Right atrium auricular region (tissue), 2 donors: ENCODE measurements at regions not wholly inside any gene's neighbourhood (a gene's known extent, or its start where the extent isn't known, plus 50 kb on each side); places are given as distances from the start of the nearest gene placed in this dataset.

Source experiments
- DNase-seq: peaks from one replicate; pipeline ENCODE4 v3.0.0-alpha.2; 2019; ENCODE audit warnings: low spot score
- H3K27ac ChIP-seq, 2 donors: fragments of 200-600 bp; sonication (generic); 1 replicate in 1 of 2; 2 replicates in 1 of 2; pipeline ENCODE4 v1.5.1; 2016 to 2019
- H3K27me3 ChIP-seq, 2 donors: fragments of 200-600 bp; sonication (generic); one replicate each; pipeline versions ENCODE4 v1.5.1 to v1.6.0; 2017 to 2019
- H3K36me3 ChIP-seq: fragments of 200-600 bp; sonication (generic); one replicate; pipeline ENCODE4 v1.5.1; 2016
- H3K4me1 ChIP-seq, 2 donors: fragments of 200-600 bp; sonication (generic); one replicate each; pipeline versions ENCODE4 v1.5.1 to v1.6.0; 2017 to 2019
- H3K4me3 ChIP-seq, 2 donors: fragments of 200-600 bp; sonication (generic); 1 replicate in 1 of 2; 2 replicates in 1 of 2; pipeline ENCODE4 v1.5.1; 2017 to 2019; ENCODE audit warnings: mild to moderate bottlenecking in 1 of 2, moderate library complexity in 1 of 2
- H3K9me3 ChIP-seq, 2 donors: fragments of 200-600 bp; sonication (generic); one replicate each; pipeline ENCODE4 v1.5.1; 2019
- CTCF ChIP-seq, 2 donors: fragments of 200-600 bp; sonication (generic); IDR thresholded peaks; one replicate each; pipeline ENCODE4 v1.5.1; 2019; ENCODE audit warnings: antibody characterized with exemption in 2 of 2

- DNase-seq, result no peak
- Histone ChIP-seq H3K4me1 (peaks cover 0 to 7% of the 10 kb centered on the region in 2 donors), H3K27me3 (no peaks in the 10 kb centered on the region), H3K4me3 (no peak overlapping the region), H3K36me3 (no peaks in the 10 kb centered on the region), H3K9me3 (peaks cover 0 to 7% of the 10 kb centered on the region in 2 donors), H3K27ac (peak overlapping the region; percentile 59 to 89)
- no peak for TF ChIP-seq CTCF (IDR thresholded peaks at IDR 0.05)
Measured at GRCh38 chr3:16741103-16741758, 136.0 kb upstream of the DAZL start.

- no peaks in the 10 kb centered on the region for H3K36me3 ChIP-seq
- H3K4me1 ChIP-seq, result peaks cover 0 to 7% of the 10 kb centered on the region in 2 donors
- no peak for TF ChIP-seq CTCF (IDR thresholded peaks at IDR 0.05)
- no peaks in the 10 kb centered on the region for H3K27me3 ChIP-seq
- H3K9me3 ChIP-seq, result peaks cover 0 to 7% of the 10 kb centered on the region in 2 donors
- peak; percentile 62 for DNase-seq
- peak overlapping the region; percentile 59 to 89 for H3K27ac ChIP-seq
- H3K4me3 ChIP-seq, result no peak overlapping the region
Measured at GRCh38 chr3:16741890-16742289, 136.7 kb upstream of the DAZL start.

GRCh38 chr3:16743276-16743675, 138.1 kb upstream of the DAZL start:
- no peak for DNase-seq
- Histone ChIP-seq H3K9me3 (peaks cover 0 to 7% of the 10 kb centered on the region in 2 donors), H3K27me3 (no peaks in the 10 kb centered on the region), H3K36me3 (no peaks in the 10 kb centered on the region), H3K4me1 (peaks cover 0 to 7% of the 10 kb centered on the region in 2 donors), H3K4me3 (no peak overlapping the region), H3K27ac (peak overlapping the region in 1 of 2 donors; percentile 89)
- TF ChIP-seq CTCF (IDR thresholded peaks at IDR 0.05), result no peak

GRCh38 chr3:16759227-16759903, 125.4 kb upstream of the PLCL2 start:
- Histone ChIP-seq H3K4me3 (no peak overlapping the region), H3K36me3 (no peaks in the 10 kb centered on the region), H3K4me1 (no peaks in the 10 kb centered on the region), H3K9me3 (no peaks in the 10 kb centered on the region), H3K27me3 (no peaks in the 10 kb centered on the region), H3K27ac (no peak overlapping the region)
- DNase-seq, result no peak
- TF ChIP-seq CTCF (IDR thresholded peaks at IDR 0.05), result no peak

GRCh38 chr3:16761571-16761970, 123.2 kb upstream of the PLCL2 start:
- no peaks in the 10 kb centered on the region for H3K9me3 ChIP-seq
- DNase-seq, result no peak
- no peaks in the 10 kb centered on the region for H3K4me1 ChIP-seq
- no peaks in the 10 kb centered on the region for H3K36me3 ChIP-seq
- no peaks in the 10 kb centered on the region for H3K27me3 ChIP-seq
- TF ChIP-seq CTCF (IDR thresholded peaks at IDR 0.05), result no peak
- H3K4me3 ChIP-seq, result no peak overlapping the region
- H3K27ac ChIP-seq, result no peak overlapping the region
